ENCODE measurements at regions not wholly inside any gene's neighbourhood (a gene's known extent, or its start where the extent isn't known, plus 50 kb on each side); places are given as distances from the start of the nearest gene placed in this dataset.

DNA sequence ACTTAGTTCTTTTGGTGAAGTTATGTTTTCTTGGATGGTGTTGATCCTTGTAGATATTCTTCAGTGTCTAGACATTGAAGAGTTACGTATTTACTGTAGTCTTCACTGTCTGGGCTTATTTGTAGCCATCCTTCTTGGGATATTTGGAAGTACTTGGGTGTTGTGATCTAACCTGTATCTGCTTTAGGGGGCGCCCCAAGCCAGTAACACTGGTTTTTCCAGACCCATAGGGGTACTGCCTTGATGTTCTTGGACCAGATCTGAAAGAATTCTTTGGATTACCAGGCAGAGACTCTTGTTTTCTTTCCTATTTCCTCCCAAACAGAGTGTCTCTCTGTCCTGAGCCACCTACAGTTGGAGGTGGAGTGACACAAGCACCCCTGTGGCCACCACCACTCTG, 309.1 kb upstream of the IMPG1 start:
- WGBS, 4 donors = 43 to 54% (median 50%) methylated on average over 2 of the region's 2 CpGs
- H3K4me3 ChIP-seq = no peak overlapping the region
- peaks cover 0 to 45% (median 0%) of the 10 kb centered on the region in 12 donors for H3K9me3 ChIP-seq
- H3K27ac ChIP-seq = no peak overlapping the region
- no peaks in the 10 kb centered on the region for H3K27me3 ChIP-seq
- no peak for TF ChIP-seq POLR2A (IDR thresholded peaks at IDR 0.05)
- TF ChIP-seq, protein P1, sequence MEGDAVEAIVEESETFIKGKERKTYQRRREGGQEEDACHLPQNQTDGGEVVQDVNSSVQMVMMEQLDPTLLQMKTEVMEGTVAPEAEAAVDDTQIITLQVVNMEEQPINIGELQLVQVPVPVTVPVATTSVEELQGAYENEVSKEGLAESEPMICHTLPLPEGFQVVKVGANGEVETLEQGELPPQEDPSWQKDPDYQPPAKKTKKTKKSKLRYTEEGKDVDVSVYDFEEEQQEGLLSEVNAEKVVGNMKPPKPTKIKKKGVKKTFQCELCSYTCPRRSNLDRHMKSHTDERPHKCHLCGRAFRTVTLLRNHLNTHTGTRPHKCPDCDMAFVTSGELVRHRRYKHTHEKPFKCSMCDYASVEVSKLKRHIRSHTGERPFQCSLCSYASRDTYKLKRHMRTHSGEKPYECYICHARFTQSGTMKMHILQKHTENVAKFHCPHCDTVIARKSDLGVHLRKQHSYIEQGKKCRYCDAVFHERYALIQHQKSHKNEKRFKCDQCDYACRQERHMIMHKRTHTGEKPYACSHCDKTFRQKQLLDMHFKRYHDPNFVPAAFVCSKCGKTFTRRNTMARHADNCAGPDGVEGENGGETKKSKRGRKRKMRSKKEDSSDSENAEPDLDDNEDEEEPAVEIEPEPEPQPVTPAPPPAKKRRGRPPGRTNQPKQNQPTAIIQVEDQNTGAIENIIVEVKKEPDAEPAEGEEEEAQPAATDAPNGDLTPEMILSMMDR (IDR thresholded peaks at IDR 0.05) = no peak
- no peaks in the 10 kb centered on the region for H3K4me1 ChIP-seq
- H3K36me3 ChIP-seq = no peaks in the 10 kb centered on the region
- ATAC-seq (no peak), DNase-seq (no peak)
- intact Hi-C loops (cut with DNase I) = no loop called here

- intact Hi-C loops (cut with DNase I) = loop anchor here in 7 of 10 donors (2.0 to 10.0 kb wide), 4 partner anchors 414 to 418 kb away; no protein-coding TSS in a partner anchor
- TF ChIP-seq, protein P1 (IDR thresholded peaks at IDR 0.05) = peak in 7 of 12 donors; percentile 9 to 33 (median 20)
- no peak for TF ChIP-seq POLR2A (IDR thresholded peaks at IDR 0.05)
- Histone ChIP-seq H3K36me3 (no peaks in the 10 kb centered on the region), H3K27ac (no peak overlapping the region), H3K4me1 (no peaks in the 10 kb centered on the region), H3K4me3 (no peak overlapping the region), H3K9me3 (no peaks in the 10 kb centered on the region), H3K27me3 (no peaks in the 10 kb centered on the region)
- DNase-seq (no peak), ATAC-seq (peak in 3 of 4 donors; percentile 43 to 58 (median 50))
These were observed 278.8 kb upstream of the IMPG1 start for GRCh38 chr6:76351275-76351674.

DNA sequence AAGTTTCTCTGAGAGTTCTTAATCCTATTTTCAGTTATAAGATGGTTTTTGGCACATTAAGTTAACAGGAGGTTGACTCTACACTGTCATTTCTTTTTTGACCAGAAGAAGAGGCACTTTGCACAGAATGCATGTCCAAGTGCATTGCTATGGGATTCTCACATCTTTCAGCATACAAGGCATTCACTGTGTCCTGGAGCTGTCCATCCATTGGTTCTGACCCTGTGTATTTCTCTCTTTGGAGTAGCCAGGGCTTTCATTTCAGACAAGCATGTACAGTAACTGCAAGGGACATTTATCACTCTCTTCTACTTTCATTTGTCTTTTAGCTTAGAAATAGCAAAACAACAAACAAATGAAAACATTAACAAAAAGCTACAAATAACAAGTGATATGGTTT, 275.1 kb upstream of the IMPG1 start:
- Histone ChIP-seq H3K27ac (no peak overlapping the region), H3K27me3 (no peaks in the 10 kb centered on the region), H3K4me3 (no peak overlapping the region), H3K4me1 (no peaks in the 10 kb centered on the region), H3K36me3 (no peaks in the 10 kb centered on the region), H3K9me3 (no peaks in the 10 kb centered on the region)
- TF ChIP-seq POLR2A (IDR thresholded peaks at IDR 0.05) = no peak
- TF ChIP-seq, protein P1 (IDR thresholded peaks at IDR 0.05) = no peak
- DNase-seq (no peak), ATAC-seq (no peak)
- intact Hi-C loops (cut with DNase I) = loop anchor here in 2 of 10 donors (10.0 kb wide), 1 partner anchor 413 kb away; no protein-coding TSS in a partner anchor

GRCh38 chr6:76342611-76343160, 270.2 kb upstream of the IMPG1 start:
- Histone ChIP-seq H3K9me3 (no peaks in the 10 kb centered on the region), H3K4me3 (no peak overlapping the region), H3K4me1 (no peaks in the 10 kb centered on the region), H3K36me3 (no peaks in the 10 kb centered on the region), H3K27ac (no peak overlapping the region), H3K27me3 (no peaks in the 10 kb centered on the region)
- TF ChIP-seq POLR2A (IDR thresholded peaks at IDR 0.05) = no peak
- TF ChIP-seq, protein P1 (IDR thresholded peaks at IDR 0.05) = no peak
- DNase-seq = no peak
- intact Hi-C loops (cut with DNase I) = loop anchor here in 2 of 10 donors (10.0 kb wide), 1 partner anchor 408 kb away; no protein-coding TSS in a partner anchor
- 35 to 44% (median 40%) methylated on average over 1 of the region's 1 CpG for WGBS, 4 donors
- peak; percentile 38 to 76 (median 51) for ATAC-seq
